ENCODE measurements at regions not wholly inside any gene's neighbourhood (a gene's known extent, or its start where the extent isn't known, plus 50 kb on each side); places are given as distances from the start of the nearest gene placed in this dataset.
"Not testable (repeated sequence)": the region's sequence is repeated elsewhere in the genome, so short reads cannot be mapped to it uniquely, and the experiment has no call there.

DNA sequence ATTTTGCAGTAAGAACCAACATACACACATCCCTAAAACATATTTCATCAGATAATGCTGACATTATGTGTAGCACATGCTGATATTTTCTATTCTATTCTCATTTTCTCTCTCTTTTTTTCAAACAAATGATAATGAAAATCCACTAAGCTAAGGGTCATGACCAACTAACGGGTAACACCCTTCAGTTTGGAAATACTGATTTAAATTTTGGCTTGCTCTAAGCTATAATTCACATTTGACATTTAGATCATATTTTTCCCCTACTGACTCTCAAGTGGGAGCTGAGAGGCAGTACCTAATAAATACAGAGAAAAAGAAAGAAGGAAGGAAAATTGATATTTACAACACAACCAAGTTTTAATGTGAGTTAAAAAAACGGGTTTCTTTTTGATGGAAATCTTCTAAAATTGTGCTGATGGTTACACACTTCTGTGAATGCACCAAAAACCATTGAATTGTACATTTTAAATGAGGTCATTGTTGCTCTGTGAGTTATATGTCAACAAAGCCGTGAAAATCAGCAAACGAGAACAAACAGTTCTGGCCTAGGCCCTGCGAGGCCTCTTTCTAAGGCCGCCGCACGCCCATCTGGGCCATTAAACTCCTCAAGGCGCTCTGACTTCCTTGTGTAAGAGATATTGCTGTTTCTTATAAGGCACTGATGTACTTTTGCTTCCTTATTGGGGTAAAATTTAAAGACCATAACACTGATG is 124.2 kb downstream of the GALR1 start:
- DNase-seq (ENCODE audit: low read depth): no peak

DNA sequence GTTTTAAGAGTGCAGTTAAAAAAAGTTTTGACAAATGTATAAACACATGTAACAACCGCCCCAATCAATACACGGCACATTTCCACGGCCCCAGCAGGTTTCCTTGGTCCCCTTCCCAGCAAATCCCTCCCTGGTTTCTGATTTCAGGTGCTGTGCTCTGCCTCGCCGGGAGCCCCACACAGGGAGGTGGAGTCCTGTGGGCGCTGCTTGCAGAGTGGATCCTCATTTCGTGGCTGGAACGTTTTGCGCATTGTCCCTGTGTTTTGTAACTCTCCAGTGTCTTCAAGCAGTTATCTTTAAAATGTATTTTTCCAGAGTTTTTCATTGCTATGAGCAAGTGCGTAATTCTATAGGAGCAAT is 124.8 kb downstream of the GALR1 start:
- no peak for DNase-seq (ENCODE audit: low read depth)

- no peak for DNase-seq (ENCODE audit: low read depth)
Measured at GRCh38 chr18:77376043-77376732, 126.5 kb downstream of the GALR1 start.

GRCh38 chr18:77376733-77377094 is 127.1 kb downstream of the GALR1 start:
- DNase-seq (ENCODE audit: low read depth): no peak

- no peak for DNase-seq (ENCODE audit: low read depth)
Measured at GRCh38 chr18:77377813-77378212, 128.2 kb downstream of the GALR1 start.

GRCh38 chr18:77379976-77380509 is 130.4 kb downstream of the GALR1 start:
- no peak for DNase-seq (ENCODE audit: low read depth)

DNA sequence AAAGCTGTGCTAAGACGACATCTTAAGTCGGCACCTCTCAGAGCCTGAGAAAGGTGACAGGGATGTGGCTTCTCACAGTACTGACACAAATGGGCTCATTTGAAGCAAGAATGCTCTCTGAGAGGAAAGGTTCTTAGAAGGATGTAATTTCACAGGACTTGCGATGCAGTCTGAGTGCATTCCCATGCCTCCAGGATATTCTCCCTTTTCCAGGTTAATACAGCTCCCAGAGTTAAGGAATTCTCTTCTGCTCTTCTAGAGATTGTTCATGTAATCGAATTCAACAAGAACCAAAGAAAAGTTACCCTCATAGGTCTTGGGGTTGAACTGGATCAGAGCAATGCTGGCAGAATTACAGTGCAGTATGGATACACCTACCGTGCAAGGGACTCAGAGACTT is 131.0 kb downstream of the GALR1 start:
- no peak for DNase-seq (ENCODE audit: low read depth)

GRCh38 chr18:77392321-77392720 is 142.7 kb downstream of the GALR1 start:
- no peak for DNase-seq (ENCODE audit: low read depth)

DNA sequence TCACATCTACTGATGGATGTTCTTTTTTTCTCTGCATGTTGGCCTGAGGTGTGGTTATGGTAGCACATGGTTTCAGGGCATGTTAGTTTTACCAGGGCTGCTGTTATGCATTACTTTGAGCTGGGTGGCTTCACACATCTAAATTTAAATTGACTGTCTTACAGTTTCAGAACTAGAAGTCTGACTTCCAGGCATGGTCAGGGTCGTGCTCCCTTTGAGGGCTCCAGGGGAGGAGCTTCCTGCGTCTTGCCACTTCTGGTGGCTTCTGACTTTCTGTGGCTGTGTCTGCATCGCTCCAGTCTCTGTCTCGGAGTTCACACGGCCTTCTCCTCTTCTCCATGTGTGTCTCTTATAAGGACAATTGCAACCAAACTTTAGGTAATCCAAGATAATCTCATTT is 143.9 kb downstream of the GALR1 start:
- no peak for DNase-seq (ENCODE audit: low read depth)

DNA sequence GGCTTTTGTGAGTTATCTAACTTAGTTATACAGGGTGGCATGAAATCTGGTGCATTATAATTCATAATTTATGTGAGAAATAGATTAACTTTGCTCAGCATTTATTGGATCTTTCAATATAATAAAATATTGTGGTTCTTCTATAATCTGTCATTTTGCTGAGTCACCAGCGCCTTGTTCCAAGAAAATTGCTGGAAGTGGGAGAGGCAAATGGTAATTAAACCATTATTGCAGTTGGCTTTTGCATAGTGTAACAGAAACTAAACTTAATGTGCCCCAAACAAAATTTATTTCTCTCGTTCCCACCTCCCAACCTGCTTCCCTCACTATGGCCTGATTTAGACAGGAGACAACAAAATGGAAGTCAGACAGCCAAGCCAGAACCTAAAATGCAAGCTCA is 146.3 kb downstream of the GALR1 start:
- no peak for DNase-seq (ENCODE audit: low read depth)

DNA sequence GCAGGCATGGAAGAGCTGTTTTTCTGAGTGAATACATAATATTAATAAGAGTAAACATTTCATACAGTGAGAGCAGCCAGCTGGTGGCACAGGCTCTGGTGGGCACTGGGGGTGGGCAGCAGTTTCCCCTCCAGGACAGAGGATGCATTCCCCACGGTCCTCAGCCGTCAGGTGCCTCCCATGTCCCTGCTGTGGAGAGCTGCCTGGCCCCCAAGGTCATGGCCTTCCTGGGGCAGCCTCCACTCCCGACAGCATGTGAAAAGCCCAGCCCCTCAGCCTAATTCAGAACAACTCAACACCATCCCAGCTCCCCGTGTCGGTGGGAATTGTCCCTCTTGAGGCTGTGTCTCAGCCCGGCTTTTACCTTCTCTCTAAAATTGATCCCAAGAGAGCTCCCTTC is 147.4 kb downstream of the GALR1 start:
- DNase-seq (ENCODE audit: low read depth): no peak

DNA sequence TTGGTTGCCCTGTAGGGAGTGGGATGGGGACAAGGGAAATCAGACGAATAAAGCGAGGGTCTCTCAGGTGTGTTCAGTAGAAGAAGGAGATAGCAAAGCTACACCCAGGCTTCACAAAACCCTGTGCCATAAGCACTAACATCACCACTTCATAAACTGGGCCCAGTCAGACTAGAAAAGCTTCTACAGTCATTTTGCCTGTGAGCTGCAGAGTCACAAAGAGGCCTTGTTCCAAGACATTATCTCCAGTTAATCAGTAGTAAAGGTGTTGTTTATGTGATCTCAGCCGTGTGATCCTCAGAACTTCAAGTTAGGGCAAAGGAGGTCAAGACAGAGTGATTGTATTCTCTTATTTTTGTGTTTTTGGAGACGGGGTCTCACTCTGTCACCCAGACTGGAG is 148.0 kb downstream of the GALR1 start:
- no peak for DNase-seq (ENCODE audit: low read depth)

- no peak for DNase-seq (ENCODE audit: low read depth)
Measured at GRCh38 chr18:77400561-77400960, 150.9 kb downstream of the GALR1 start.

DNA sequence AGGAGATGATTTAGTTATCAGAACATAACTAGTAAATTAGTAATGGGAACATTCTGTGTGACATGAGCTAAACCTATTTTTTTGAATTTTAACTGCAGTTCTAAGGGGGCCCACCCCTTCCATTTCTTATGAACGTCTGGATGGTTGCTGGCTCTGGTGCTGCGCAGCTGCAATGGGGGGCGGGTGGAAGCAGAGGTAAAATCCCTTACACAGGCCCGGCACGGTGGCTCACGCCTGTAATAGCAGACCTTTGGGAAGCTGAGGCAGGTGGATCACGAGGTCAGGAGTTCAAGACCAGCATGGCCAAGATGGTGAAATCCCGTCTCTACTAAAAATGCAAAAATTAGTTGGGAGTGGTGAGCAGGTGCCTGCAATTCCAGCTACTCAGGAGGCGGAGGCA is 151.5 kb downstream of the GALR1 start:
- DNase-seq (ENCODE audit: low read depth): no peak

- DNase-seq (ENCODE audit: low read depth): no peak
Measured at GRCh38 chr18:77403969-77404535, 154.4 kb downstream of the GALR1 start.

- DNase-seq (ENCODE audit: low read depth): no peak
Measured at GRCh38 chr18:77405096-77405495, 155.4 kb downstream of the GALR1 start.

DNA sequence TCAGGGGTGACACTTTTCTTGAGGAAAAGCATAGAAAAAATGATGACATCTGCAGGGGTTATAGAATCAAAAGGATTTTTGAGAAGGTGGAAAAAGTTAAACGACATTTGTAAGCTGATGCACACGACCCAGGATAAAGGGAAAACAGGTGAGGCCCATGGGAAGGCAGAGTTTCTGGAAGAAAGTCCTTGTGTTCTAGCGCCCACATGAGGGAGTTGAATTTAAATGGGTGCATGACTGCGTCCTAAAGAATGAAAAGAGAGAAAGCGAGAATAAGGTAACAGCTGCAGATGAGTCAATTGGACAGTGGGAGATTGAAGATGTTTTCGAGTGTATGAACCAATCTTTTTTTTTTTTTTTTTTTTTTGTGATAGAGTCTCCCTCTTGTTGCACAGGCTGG is 158.1 kb downstream of the GALR1 start:
- no peak for DNase-seq (ENCODE audit: low read depth)

DNA sequence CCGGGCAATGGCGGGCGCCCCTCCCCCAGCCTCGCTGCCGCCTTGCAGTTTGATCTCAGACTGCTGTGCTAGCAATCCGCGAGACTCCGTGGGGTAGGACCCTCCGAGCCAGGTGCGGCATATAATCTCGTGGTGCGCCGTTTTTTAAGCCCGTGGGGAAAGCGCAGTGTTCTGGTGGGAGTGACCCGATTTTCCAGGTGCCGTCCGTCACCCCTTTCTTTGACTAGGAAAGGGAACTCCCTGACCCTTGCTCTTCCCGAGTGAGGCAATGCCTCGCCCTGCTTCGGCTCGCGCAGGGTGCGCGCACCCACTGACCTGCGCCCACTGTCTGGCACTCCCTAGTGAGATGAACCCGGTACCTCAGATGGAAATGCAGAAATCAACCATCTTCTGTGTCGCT is 171.9 kb downstream of the GALR1 start:
- not testable (repeated sequence) for DNase-seq (ENCODE audit: low read depth)

DNA sequence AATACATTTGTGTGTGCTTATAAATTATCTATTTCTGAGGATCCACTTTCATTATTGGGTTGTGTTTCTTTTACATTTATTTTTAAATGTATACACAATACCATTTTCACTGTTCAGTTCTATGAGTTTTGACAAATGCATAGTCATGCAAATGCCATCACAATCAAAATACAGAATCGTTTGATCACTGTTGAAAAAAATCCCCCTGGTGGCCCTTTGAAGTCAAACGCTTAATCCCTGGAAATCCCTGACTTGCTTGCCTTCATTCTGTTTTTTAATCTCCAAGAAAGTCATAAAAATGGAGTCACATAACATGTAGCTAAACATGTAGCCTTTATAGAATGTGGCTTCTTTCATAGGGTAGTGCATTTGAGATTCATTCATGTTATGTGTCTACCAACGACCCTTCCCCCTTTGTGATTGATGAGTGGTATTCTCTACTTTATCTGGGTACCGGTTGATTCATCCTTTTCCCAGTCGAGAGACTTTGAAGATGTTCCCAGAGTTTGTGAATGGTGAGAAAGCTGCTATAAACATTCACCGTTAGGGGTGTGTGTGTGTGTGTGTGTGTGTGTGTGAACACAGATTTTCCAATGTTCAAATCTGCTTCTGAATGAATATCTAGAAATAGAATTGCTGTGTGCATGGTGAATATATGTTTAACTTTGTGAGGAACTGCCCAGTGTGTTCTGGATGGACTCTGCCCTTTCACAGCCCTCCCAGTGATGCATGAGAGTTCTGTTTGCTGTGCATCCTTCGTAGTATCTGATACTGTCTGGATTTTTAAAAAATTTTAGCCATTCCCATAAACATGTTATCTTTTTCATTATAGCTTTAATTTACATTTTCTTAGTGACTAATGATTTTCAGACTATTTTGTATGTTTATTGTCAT is 173.6 kb downstream of the GALR1 start:
- no peak for DNase-seq (ENCODE audit: low read depth)

DNA sequence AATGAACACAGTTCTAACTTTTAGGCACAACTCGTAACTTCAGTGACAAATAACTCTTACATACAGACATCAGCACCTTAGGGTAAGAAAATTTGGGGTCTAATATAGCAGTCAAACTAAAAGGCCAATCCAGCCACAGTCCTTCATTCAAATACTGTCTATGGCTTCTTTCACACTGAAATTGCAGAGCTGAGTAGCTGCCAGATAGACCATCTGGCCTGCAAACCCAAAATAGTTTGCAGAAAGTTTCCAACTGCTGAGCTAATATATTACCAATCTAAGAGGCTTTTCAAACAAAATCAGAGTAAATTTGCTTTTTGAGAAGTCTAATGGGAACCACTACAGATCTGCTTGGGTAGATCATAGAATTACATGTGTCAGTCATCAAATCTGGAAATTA is 183.4 kb downstream of the GALR1 start:
- DNase-seq (ENCODE audit: low read depth): no peak

DNA sequence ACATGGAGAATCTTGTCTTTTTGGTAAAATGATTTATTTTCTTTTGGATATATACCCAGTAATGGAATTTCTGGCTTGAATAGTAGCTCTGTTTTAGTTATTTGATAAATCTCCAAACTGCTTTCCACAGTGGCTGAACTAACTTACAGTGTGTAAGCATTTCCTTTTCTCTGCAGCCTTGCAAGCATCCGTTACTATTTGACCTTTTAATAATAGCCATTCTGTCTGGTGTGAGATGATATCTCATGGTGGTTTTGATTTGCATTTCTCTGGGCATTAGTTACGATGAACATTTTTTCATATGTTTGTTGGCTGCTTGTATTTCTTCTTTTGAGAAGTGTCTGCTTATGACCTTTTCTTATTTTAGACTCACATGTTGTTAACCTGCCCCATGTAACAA is 190.2 kb downstream of the GALR1 start:
- no peak for DNase-seq (ENCODE audit: low read depth)

DNA sequence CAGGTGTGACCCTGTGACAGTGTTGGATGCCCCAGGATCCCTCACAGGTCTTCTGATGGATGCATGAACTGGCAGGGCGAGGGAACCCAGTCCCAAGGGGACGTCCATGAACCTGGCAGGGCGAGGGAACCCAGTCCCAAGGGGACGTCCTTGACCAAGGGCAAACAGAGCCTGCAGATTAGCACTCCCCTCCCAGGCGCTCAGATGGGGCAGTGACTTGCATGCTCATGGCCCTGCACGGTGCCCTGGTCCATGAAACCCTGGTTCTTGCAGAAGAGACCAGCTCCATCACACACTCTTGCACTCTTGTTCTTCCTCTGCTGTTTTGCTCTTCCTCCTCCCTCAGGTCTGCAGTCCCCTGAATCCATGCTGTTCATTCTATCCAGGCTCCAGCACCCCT is 192.7 kb downstream of the GALR1 start:
- no peak for DNase-seq (ENCODE audit: low read depth)

- DNase-seq (ENCODE audit: low read depth): no peak
Measured at GRCh38 chr18:77444385-77444784, 194.7 kb downstream of the GALR1 start.
